ENCODE measurements at regions not wholly inside any gene's neighbourhood (a gene's known extent, or its start where the extent isn't known, plus 50 kb on each side); places are given as distances from the start of the nearest gene placed in this dataset.

GRCh38 chr7:49127359-49127913 is 203.1 kb downstream of the CDC14C start:
- no peak for TF ChIP-seq POLR2A (IDR thresholded peaks at IDR 0.05; ENCODE audit: low read depth, low read length)
- DNase-seq (ENCODE audit: insufficient read length, low spot score): no peak
- no peak for FAIRE-seq

- FAIRE-seq (no peak), DNase-seq (ENCODE audit: insufficient read length, low spot score) (no peak)
- no peak for TF ChIP-seq POLR2A (IDR thresholded peaks at IDR 0.05; ENCODE audit: low read depth, low read length)
Measured at GRCh38 chr7:49137978-49138377, 213.6 kb downstream of the CDC14C start.

GRCh38 chr7:49150486-49150885 is 226.1 kb downstream of the CDC14C start:
- FAIRE-seq: no peak
- TF ChIP-seq POLR2A (IDR thresholded peaks at IDR 0.05; ENCODE audit: low read depth, low read length): no peak
- no peak for DNase-seq (ENCODE audit: insufficient read length, low spot score)

GRCh38 chr7:49151146-49151545 is 226.8 kb downstream of the CDC14C start:
- FAIRE-seq: no peak
- no peak for TF ChIP-seq POLR2A (IDR thresholded peaks at IDR 0.05; ENCODE audit: low read depth, low read length)
- no peak for DNase-seq (ENCODE audit: insufficient read length, low spot score)

GRCh38 chr7:49158321-49158720 is 234.0 kb downstream of the CDC14C start:
- TF ChIP-seq POLR2A (IDR thresholded peaks at IDR 0.05; ENCODE audit: low read depth, low read length): no peak
- DNase-seq (ENCODE audit: insufficient read length, low spot score): no peak
- no peak for FAIRE-seq

- no peak for TF ChIP-seq POLR2A (IDR thresholded peaks at IDR 0.05; ENCODE audit: low read depth, low read length)
- DNase-seq (ENCODE audit: insufficient read length, low spot score): no peak
Measured at GRCh38 chr7:49159536-49159935, 235.2 kb downstream of the CDC14C start.

GRCh38 chr7:49166441-49166840 is 242.1 kb downstream of the CDC14C start:
- DNase-seq (ENCODE audit: insufficient read length, low spot score) (no peak), FAIRE-seq (no peak)
- no peak for TF ChIP-seq POLR2A (IDR thresholded peaks at IDR 0.05; ENCODE audit: low read depth, low read length)

More at GRCh38 chr7:49159536-49159935, 235.2 kb downstream of the CDC14C start:
- FAIRE-seq: no peak

- DNase-seq (ENCODE audit: insufficient read length, low spot score) (no peak), FAIRE-seq (no peak)
- no peak for TF ChIP-seq POLR2A (IDR thresholded peaks at IDR 0.05; ENCODE audit: low read depth, low read length)
Measured at GRCh38 chr7:49172639-49173038, 248.3 kb downstream of the CDC14C start.

GRCh38 chr7:49174396-49174795 is 250.0 kb downstream of the CDC14C start:
- TF ChIP-seq POLR2A (IDR thresholded peaks at IDR 0.05; ENCODE audit: low read depth, low read length): no peak
- no peak for FAIRE-seq

GRCh38 chr7:49187543-49188268 is 263.4 kb downstream of the CDC14C start:
- peak; percentile 27 for FAIRE-seq
- DNase-seq (ENCODE audit: insufficient read length, low spot score): no peak

More at GRCh38 chr7:49174396-49174795, 250.0 kb downstream of the CDC14C start:
- DNase-seq (ENCODE audit: insufficient read length, low spot score): no peak

GRCh38 chr7:49228426-49229098 is 304.2 kb downstream of the CDC14C start:
- FAIRE-seq: no peak
- no peak for TF ChIP-seq POLR2A (IDR thresholded peaks at IDR 0.05; ENCODE audit: low read depth, low read length)
- no peak for DNase-seq (ENCODE audit: insufficient read length, low spot score)

More at GRCh38 chr7:49187543-49188268, 263.4 kb downstream of the CDC14C start:
- TF ChIP-seq POLR2A (IDR thresholded peaks at IDR 0.05; ENCODE audit: low read depth, low read length): no peak

- no peak for DNase-seq (ENCODE audit: insufficient read length, low spot score)
- FAIRE-seq: no peak
- TF ChIP-seq POLR2A (IDR thresholded peaks at IDR 0.05; ENCODE audit: low read depth, low read length): no peak
Measured at GRCh38 chr7:49229246-49229645, 304.9 kb downstream of the CDC14C start.

- no peak for TF ChIP-seq POLR2A (IDR thresholded peaks at IDR 0.05; ENCODE audit: low read depth, low read length)
- DNase-seq (ENCODE audit: insufficient read length, low spot score) (no peak), FAIRE-seq (no peak)
Measured at GRCh38 chr7:49243521-49243920, 319.2 kb downstream of the CDC14C start.

- DNase-seq (ENCODE audit: insufficient read length, low spot score) (no peak), FAIRE-seq (no peak)
- TF ChIP-seq POLR2A (IDR thresholded peaks at IDR 0.05; ENCODE audit: low read depth, low read length): no peak
Measured at GRCh38 chr7:49244543-49244942, 320.2 kb downstream of the CDC14C start.

GRCh38 chr7:49245062-49245461 is 320.7 kb downstream of the CDC14C start:
- no peak for DNase-seq (ENCODE audit: insufficient read length, low spot score)
- FAIRE-seq: no peak
- TF ChIP-seq POLR2A (IDR thresholded peaks at IDR 0.05; ENCODE audit: low read depth, low read length): no peak
